Neuronal stem cell (in vitro differentiated cells): ENCODE measurements at regions not wholly inside any gene's neighbourhood (a gene's known extent, or its start where the extent isn't known, plus 50 kb on each side); places are given as distances from the start of the nearest gene placed in this dataset.
A peak's percentile ranks its signal among the peaks of the same experiment; 100 is the strongest.

ENCODE experiments used
- DNase-seq: peaks from one replicate; pipeline ENCODE4 v3.0.0-alpha.2; 2013; ENCODE audit warnings: low spot score
- H2AFZ ChIP-seq: one replicate; pipeline ENCODE4 v1.6.1; 2013; ENCODE audit warnings: mild to moderate bottlenecking, low read length, inconsistent platforms
- H2AK5ac ChIP-seq: 2 replicates; pipeline ENCODE4 v1.6.1; 2013; ENCODE audit warnings: low read depth, mild to moderate bottlenecking, inconsistent platforms, low read length, moderate library complexity, mixed read lengths
- H2BK120ac ChIP-seq: 2 replicates; pipeline ENCODE4 v1.6.1; 2013; ENCODE audit warnings: low read depth, mild to moderate bottlenecking, inconsistent platforms, low read length, moderate library complexity, mixed read lengths
- H2BK12ac ChIP-seq: one replicate; pipeline ENCODE4 v1.6.1; 2013; ENCODE audit warnings: low read length, inconsistent platforms
- H2BK15ac ChIP-seq: 2 replicates; pipeline ENCODE4 v1.6.1; 2013; ENCODE audit warnings: mild to moderate bottlenecking, low read length, inconsistent platforms, mixed read lengths
- H2BK5ac ChIP-seq: one replicate; pipeline ENCODE4 v1.6.1; 2013; ENCODE audit warnings: inconsistent platforms, mild to moderate bottlenecking, low read length, moderate library complexity
- H3K14ac ChIP-seq: one replicate; pipeline ENCODE4 v1.6.1; 2013; ENCODE audit warnings: low read length, inconsistent platforms
- H3K18ac ChIP-seq: 2 replicates; pipeline ENCODE4 v1.6.1; 2013; ENCODE audit warnings: low read length, inconsistent platforms
- H3K23ac ChIP-seq: 2 replicates; pipeline ENCODE4 v1.6.1; 2013; ENCODE audit warnings: low read depth, mild to moderate bottlenecking, mixed read lengths, low read length, inconsistent platforms; ENCODE audit not compliant: poor library complexity
- H3K27ac ChIP-seq: replicated peaks from 3 replicates; pipeline ENCODE4 v1.5.1; 2013; ENCODE audit warnings: low read length, inconsistent platforms
- H3K27me3 ChIP-seq, 3 experiments: 2 replicates each; pipeline ENCODE4 v1.6.1; 2013; ENCODE audit warnings: low read length in 3 of 3, mild to moderate bottlenecking in 2 of 3, inconsistent platforms in 1 of 3, low read depth in 1 of 3, mixed read lengths in 1 of 3, moderate library complexity in 1 of 3; ENCODE audit not compliant: control insufficient read depth in 3 of 3, insufficient read depth in 3 of 3
- H3K36me3 ChIP-seq, 2 donors: replicated peaks in 1 of 2; 2 replicates each; pipeline ENCODE4 v1.6.1; 2013; ENCODE audit warnings: low read length in 2 of 2; ENCODE audit not compliant: control insufficient read depth in 2 of 2, insufficient read depth in 2 of 2
- H3K4ac ChIP-seq: 2 replicates; pipeline ENCODE4 v1.6.1; 2013; ENCODE audit warnings: inconsistent platforms, mild to moderate bottlenecking, low read length, moderate library complexity
- H3K4me1 ChIP-seq, 2 donors: 1 replicate in 1 of 2; 2 replicates in 1 of 2; pipeline ENCODE4 v1.6.1; 2013; ENCODE audit warnings: low read length in 2 of 2, low read depth in 1 of 2; ENCODE audit not compliant: control insufficient read depth in 2 of 2, insufficient read depth in 1 of 2
- H3K4me2 ChIP-seq: one replicate; pipeline ENCODE4 v1.6.1; 2013; ENCODE audit warnings: mild to moderate bottlenecking, low read length, inconsistent platforms; ENCODE audit not compliant: insufficient read depth, poor library complexity, severe bottlenecking
- H3K4me3 ChIP-seq, 2 donors: 2 replicates each; pipeline ENCODE4 v1.5.1; 2013; ENCODE audit warnings: low read length in 2 of 2, mild to moderate bottlenecking in 2 of 2, inconsistent platforms in 1 of 2, moderate library complexity in 1 of 2
- H3K79me1 ChIP-seq: one replicate; pipeline ENCODE4 v1.6.1; 2013; ENCODE audit warnings: low read depth, mild to moderate bottlenecking, inconsistent platforms, low read length, moderate library complexity
- H3K9ac ChIP-seq: one replicate; pipeline ENCODE4 v1.6.1; 2013; ENCODE audit warnings: mild to moderate bottlenecking, low read depth, low read length, inconsistent platforms; ENCODE audit not compliant: poor library complexity
- H3K9me3 ChIP-seq, 2 donors: replicated peaks in 1 of 2; 2 replicates each; pipeline versions ENCODE3 to v1.6.1; 2013; ENCODE audit warnings: low read length in 2 of 2, mild to moderate bottlenecking in 2 of 2, inconsistent platforms in 1 of 2, low read depth in 1 of 2, mixed read lengths in 1 of 2, moderate library complexity in 1 of 2; ENCODE audit not compliant: control insufficient read depth in 2 of 2, insufficient read depth in 1 of 2
- H4K8ac ChIP-seq: one replicate; pipeline ENCODE4 v1.6.1; 2013; ENCODE audit warnings: low read depth, mild to moderate bottlenecking, inconsistent platforms, low read length, moderate library complexity
- H4K91ac ChIP-seq: one replicate; pipeline ENCODE4 v1.6.1; 2013; ENCODE audit warnings: low read length, low read depth, mild to moderate bottlenecking, inconsistent platforms; ENCODE audit not compliant: poor library complexity
- WGBS, 2 donors: extraction: QIAGEN DNeasy Blood & Tissue Kit; methylation state at CpG; one replicate each; pipeline ENCODE4 v1.1.7; 2013; ENCODE audit warnings: missing lambda C conversion rate in 2 of 2, mixed read lengths in 1 of 2; ENCODE audit not compliant: insufficient read length in 2 of 2, insufficient replicate concordance in 1 of 2; ENCODE audit errors: extremely low coverage in 2 of 2; 5-methylcytosine and 5-hydroxymethylcytosine counted together

GRCh38 chr14:101463566-101464171 lies 97.6 kb upstream of the DIO3 start:
- no peak overlapping the region for H3K9ac ChIP-seq
- H3K23ac ChIP-seq, result peak overlapping the region; percentile 50
- peaks cover 1% of the 10 kb centered on the region for H3K79me1 ChIP-seq
- H3K4me2 ChIP-seq, result no peak overlapping the region
- no peak overlapping the region for H2BK5ac ChIP-seq
- no peak overlapping the region for H2BK15ac ChIP-seq
- no peak overlapping the region for H2AK5ac ChIP-seq
- H4K8ac ChIP-seq, result no peak overlapping the region
- no peaks in the 10 kb centered on the region for H3K36me3 ChIP-seq
- H3K4me1 ChIP-seq, result peaks cover 2 to 4% of the 10 kb centered on the region in 2 donors
- WGBS, 2 donors, result no CpG with 5 or more reads among the region's 1 CpG
- H2BK120ac ChIP-seq, result no peak overlapping the region
- H3K9me3 ChIP-seq, result peaks cover 0 to 2% of the 10 kb centered on the region in 2 donors
- peak overlapping the region; percentile 79 for H3K14ac ChIP-seq
- H3K4ac ChIP-seq, result no peak overlapping the region
- peaks cover 0 to 42% (median 33%) of the 10 kb centered on the region in 3 experiments for H3K27me3 ChIP-seq
- H3K4me3 ChIP-seq, result peak overlapping the region in 1 of 2 donors; percentile 17
- H3K18ac ChIP-seq, result no peak overlapping the region
- no peak overlapping the region for H2BK12ac ChIP-seq
- H3K27ac ChIP-seq, result no peak overlapping the region
- DNase-seq, result no peak
- H2AFZ ChIP-seq, result no peak overlapping the region
- no peak overlapping the region for H4K91ac ChIP-seq

DNA sequence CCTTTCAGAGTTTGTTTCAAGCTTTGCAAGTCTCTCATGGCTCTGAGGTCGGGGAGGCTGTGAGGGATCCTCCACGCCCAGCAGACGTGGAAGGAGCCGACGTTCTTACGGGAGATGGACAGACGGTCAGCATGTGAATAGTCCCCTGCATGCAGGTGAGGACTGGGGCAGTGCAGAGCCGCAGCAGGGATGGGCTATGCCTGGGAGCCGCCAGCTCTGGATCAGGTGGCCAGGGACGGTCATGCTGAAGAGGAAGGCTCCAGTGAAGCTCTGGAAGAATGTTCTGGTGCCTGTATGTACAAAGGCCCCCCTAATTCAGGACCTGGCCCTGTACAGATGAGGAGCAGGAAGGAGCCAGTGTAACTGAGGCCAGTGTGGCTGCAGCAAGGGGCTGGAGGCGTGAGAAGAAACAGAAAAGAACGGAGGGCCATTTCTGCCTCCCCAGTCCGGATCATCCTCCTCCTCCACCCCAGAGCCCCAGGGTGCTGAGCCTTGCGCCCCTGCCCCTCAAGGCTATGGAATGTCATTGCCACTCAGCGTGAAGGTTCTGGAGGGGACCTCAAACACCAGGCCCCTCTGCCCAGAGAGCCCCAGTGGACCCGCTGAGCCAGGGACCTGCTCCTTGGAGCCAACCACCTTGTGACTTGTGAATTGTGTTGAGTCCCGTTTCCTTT lies 96.8 kb upstream of the DIO3 start:
- DNase-seq, result no peak
- H2AFZ ChIP-seq, result no peak overlapping the region
- no peaks in the 10 kb centered on the region for H3K36me3 ChIP-seq
- H3K9ac ChIP-seq, result no peak overlapping the region
- H3K4me1 ChIP-seq, result peaks cover 4% of the 10 kb centered on the region in 2 donors
- H3K4me2 ChIP-seq, result no peak overlapping the region
- no peak overlapping the region for H2BK120ac ChIP-seq
- H2AK5ac ChIP-seq, result peak overlapping the region; percentile 24
- no peak overlapping the region for H3K14ac ChIP-seq
- H2BK12ac ChIP-seq, result no peak overlapping the region
- H3K79me1 ChIP-seq, result peaks cover 1% of the 10 kb centered on the region
- peaks cover 0 to 2% of the 10 kb centered on the region in 2 donors for H3K9me3 ChIP-seq
- no peak overlapping the region for H3K27ac ChIP-seq
- H3K23ac ChIP-seq, result no peak overlapping the region
- no peak overlapping the region for H2BK5ac ChIP-seq
- no CpG with 5 or more reads among the region's 17 CpGs for WGBS, 2 donors
- peak overlapping the region; percentile 72 for H3K18ac ChIP-seq
- H4K8ac ChIP-seq, result no peak overlapping the region
- H3K4ac ChIP-seq, result no peak overlapping the region
- H4K91ac ChIP-seq, result no peak overlapping the region
- H3K4me3 ChIP-seq, result no peak overlapping the region
- peaks cover 0 to 34% (median 25%) of the 10 kb centered on the region in 3 experiments for H3K27me3 ChIP-seq
- peak overlapping the region; percentile 41 for H2BK15ac ChIP-seq

DNA sequence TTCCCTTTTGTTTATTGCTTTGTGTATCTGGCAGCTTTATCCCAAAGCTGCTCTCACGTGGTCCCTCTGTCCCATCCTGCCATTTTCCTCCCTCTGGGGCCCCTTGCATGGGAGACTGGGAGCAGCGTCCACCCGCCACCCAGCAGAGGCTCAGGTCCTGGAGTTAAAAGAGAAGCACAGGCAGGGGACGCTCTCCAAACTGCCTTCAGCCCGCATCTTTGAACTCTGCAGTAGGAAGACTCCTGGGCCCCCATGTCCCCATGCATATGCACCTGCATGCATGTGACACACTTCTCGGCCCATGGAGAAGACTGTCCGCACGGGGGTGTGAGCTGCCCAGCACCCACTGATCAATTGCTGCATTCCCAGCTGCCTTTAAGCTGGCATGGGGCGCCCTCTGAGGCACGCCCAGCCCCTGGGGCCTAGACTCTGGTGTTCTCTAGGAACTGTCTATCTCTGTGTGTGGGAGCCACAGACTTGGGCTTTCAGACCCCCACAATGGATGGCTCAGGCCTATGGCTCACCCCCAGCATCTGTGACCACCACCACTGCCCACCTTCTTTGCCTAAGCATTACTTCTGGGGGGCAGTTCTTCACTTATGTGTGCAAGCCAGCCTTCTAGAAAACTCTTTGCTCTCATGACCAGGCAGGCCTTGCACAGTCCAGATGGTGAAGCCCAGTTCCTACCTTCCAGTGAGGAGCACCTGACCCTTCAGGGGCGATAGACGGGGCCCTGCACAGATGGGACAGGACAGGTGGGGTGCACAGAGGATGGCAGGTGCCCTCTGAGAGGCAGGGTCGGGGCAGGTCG lies 96.1 kb upstream of the DIO3 start:
- no peak overlapping the region for H2AFZ ChIP-seq
- no peak overlapping the region for H3K4me3 ChIP-seq
- DNase-seq, result no peak
- peak overlapping the region; percentile 79 for H2BK5ac ChIP-seq
- no CpG with 5 or more reads among the region's 14 CpGs for WGBS, 2 donors
- H2BK120ac ChIP-seq, result no peak overlapping the region
- H3K4me2 ChIP-seq, result no peak overlapping the region
- peaks cover 0 to 2% of the 10 kb centered on the region in 2 donors for H3K9me3 ChIP-seq
- H2BK12ac ChIP-seq, result no peak overlapping the region
- peaks cover 0 to 35% (median 17%) of the 10 kb centered on the region in 3 experiments for H3K27me3 ChIP-seq
- H3K36me3 ChIP-seq, result no peaks in the 10 kb centered on the region
- peak overlapping the region; percentile 17 for H2BK15ac ChIP-seq
- no peak overlapping the region for H3K27ac ChIP-seq
- peaks cover 1% of the 10 kb centered on the region for H3K79me1 ChIP-seq
- no peak overlapping the region for H3K23ac ChIP-seq
- H2AK5ac ChIP-seq, result peak overlapping the region; percentile 24
- no peak overlapping the region for H4K8ac ChIP-seq
- H3K14ac ChIP-seq, result no peak overlapping the region
- H3K4me1 ChIP-seq, result peaks cover 7 to 11% of the 10 kb centered on the region in 2 donors
- H3K9ac ChIP-seq, result no peak overlapping the region
- no peak overlapping the region for H3K4ac ChIP-seq
- H4K91ac ChIP-seq, result no peak overlapping the region
- peak overlapping the region; percentile 67 for H3K18ac ChIP-seq
